Heart left ventricle (tissue), 16 donors: ENCODE measurements at regions not wholly inside any gene's neighbourhood (a gene's known extent, or its start where the extent isn't known, plus 50 kb on each side); places are given as distances from the start of the nearest gene placed in this dataset.

Experiments
- ATAC-seq, 4 donors: fragments of 200-7000 bp; cut with Tn5 transposase; one replicate each; pipeline ENCODE4 v1.9.1; 2020 to 2022; ENCODE audit warnings: moderate library complexity in 4 of 4, mild to moderate bottlenecking in 3 of 4, moderate number of reproducible peaks in 1 of 4
- DNase-seq, 5 donors: peaks; one replicate each; pipeline ENCODE4 v3.0.0-alpha.2; 2020
- H3K27ac ChIP-seq, 12 donors: fragments of 200-600 bp; sonication (generic) in 4 of 12; one replicate each; pipeline versions ENCODE4 v1.5.0 to v1.8.0; 2016 to 2022; ENCODE audit warnings: mild to moderate bottlenecking in 2 of 12
- H3K27me3 ChIP-seq, 9 donors: fragments of 200-600 bp; sonication (generic) in 2 of 9; one replicate each; pipeline versions ENCODE4 v1.5.1 to v1.8.0; 2016 to 2022; ENCODE audit warnings: mild to moderate bottlenecking in 3 of 9
- H3K36me3 ChIP-seq, 9 donors: fragments of 200-600 bp; sonication (generic) in 2 of 9; one replicate each; pipeline versions ENCODE4 v1.5.0 to v1.8.0; 2018 to 2022; ENCODE audit warnings: mild to moderate bottlenecking in 2 of 9
- H3K4me1 ChIP-seq, 12 donors: fragments of 200-600 bp; sonication (generic) in 4 of 12; one replicate each; pipeline versions ENCODE4 v1.5.0 to v1.8.0; 2016 to 2022; ENCODE audit warnings: mild to moderate bottlenecking in 3 of 12
- H3K4me3 ChIP-seq, 12 donors: fragments of 200-600 bp; sonication (generic) in 4 of 12; one replicate each; pipeline versions ENCODE4 v1.5.0 to v1.8.0; 2017 to 2022; ENCODE audit warnings: mild to moderate bottlenecking in 9 of 12, moderate library complexity in 4 of 12
- H3K9me3 ChIP-seq, 12 donors: fragments of 200-600 bp; sonication (generic) in 4 of 12; one replicate each; pipeline versions ENCODE4 v1.5.0 to v1.8.0; 2016 to 2022; ENCODE audit warnings: mild to moderate bottlenecking in 1 of 12
- POLR2A ChIP-seq, 2 donors: fragments of 450-650 bp; IDR thresholded peaks; one replicate each; pipeline ENCODE4 v1.6.1; 2017; ENCODE audit warnings: antibody characterized with exemption in 2 of 2, mild to moderate bottlenecking in 2 of 2, moderate library complexity in 2 of 2
- WGBS, 4 donors: extraction: QIAGEN DNeasy Blood & Tissue Kit in 2 of 4; methylation state at CpG; one replicate each; pipeline versions ENCODE4 v1.1.5 to v1.1.7; 2013 to 2018; 5-methylcytosine and 5-hydroxymethylcytosine counted together
- intact Hi-C, 10 donors: fragments of 100-400 bp; cut with DNase I; formaldehyde crosslinking; loops; one replicate each; pipeline versions ENCODE4 v1.11.1 to v1.14.2; 2022
- TF ChIP-seq, protein P1 (sequence below), 12 donors: fragments of 200-600 bp; sonication (generic) in 4 of 12; IDR thresholded peaks; one replicate each; pipeline versions ENCODE4 v1.5.0 to v1.8.0; 2018 to 2022; ENCODE audit warnings: antibody characterized with exemption in 12 of 12, mild to moderate bottlenecking in 5 of 12
- donor health status: ischemic (EF 13 %, LVEDD 7.1; RV severe dilation, severe dysfunction).
- donor health status: healthy with polysubstance abuse.
- donor health status: DM: no; HTN: yes; CAD: no.
- donor health status: DM: no; HTN: no; CAD: no.
- donor health status: ischemic (EF 25% LVEDD 6.9; RV normal size, moderate dysfunction).
- donor health status: ischemic (EF 25% LVEDD 5.7; RV mildly dilated, moderate dysfunction).
- donor health status: healthy.
- donor health status: DM: yes; HTN: yes; CAD: no.
- donor health status: ischemic (EF 35%, LVEDD 5.7; RV mildly dilated, moderate dysfunction).
- donor health status: nonischemic (EF 11% LVEDD 7.7; RV severe dilation, severe dysfunction).
- donor health status: DM: yes; HTN: yes; CAD: no.
- donor health status: PGD.
- donor health status: ischemic (EF 29% LVEDD 5.4; RV normal size, mild dysfunction).
- donor health status: nonischemic (EF 23%, LVEDD 6.1; RV moderate dilation, normal function).

DNA sequence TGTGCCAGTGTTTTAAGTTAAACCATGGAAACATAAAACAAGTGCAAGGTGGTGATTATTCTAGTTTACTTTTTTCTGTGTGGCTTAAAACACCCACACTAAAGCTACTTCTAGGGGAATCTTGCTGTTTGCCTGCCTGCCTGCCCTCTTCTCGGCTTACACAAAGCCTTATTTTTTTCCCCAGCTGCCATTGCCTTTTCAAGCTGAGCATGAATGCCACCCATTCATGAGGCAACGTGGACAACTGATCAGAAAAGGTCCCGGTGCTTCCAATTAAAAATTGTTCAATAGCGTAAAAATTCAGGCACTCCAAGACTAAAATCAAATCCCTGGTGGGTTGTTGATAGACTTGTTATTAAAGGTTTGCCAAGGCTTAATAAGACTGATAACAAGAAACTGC is 401.4 kb downstream of the TMEM161B start:
- Histone ChIP-seq H3K27me3 (no peaks in the 10 kb centered on the region), H3K27ac (no peak overlapping the region), H3K36me3 (no peaks in the 10 kb centered on the region), H3K9me3 (no peaks in the 10 kb centered on the region), H3K4me1 (no peaks in the 10 kb centered on the region), H3K4me3 (no peak overlapping the region)
- no peak for TF ChIP-seq POLR2A (IDR thresholded peaks at IDR 0.05)
- TF ChIP-seq, protein P1, sequence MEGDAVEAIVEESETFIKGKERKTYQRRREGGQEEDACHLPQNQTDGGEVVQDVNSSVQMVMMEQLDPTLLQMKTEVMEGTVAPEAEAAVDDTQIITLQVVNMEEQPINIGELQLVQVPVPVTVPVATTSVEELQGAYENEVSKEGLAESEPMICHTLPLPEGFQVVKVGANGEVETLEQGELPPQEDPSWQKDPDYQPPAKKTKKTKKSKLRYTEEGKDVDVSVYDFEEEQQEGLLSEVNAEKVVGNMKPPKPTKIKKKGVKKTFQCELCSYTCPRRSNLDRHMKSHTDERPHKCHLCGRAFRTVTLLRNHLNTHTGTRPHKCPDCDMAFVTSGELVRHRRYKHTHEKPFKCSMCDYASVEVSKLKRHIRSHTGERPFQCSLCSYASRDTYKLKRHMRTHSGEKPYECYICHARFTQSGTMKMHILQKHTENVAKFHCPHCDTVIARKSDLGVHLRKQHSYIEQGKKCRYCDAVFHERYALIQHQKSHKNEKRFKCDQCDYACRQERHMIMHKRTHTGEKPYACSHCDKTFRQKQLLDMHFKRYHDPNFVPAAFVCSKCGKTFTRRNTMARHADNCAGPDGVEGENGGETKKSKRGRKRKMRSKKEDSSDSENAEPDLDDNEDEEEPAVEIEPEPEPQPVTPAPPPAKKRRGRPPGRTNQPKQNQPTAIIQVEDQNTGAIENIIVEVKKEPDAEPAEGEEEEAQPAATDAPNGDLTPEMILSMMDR (IDR thresholded peaks at IDR 0.05) = no peak
- 60 to 70% (median 63%) methylated on average over 4 of the region's 4 CpGs for WGBS, 4 donors
- ATAC-seq (no peak), DNase-seq (no peak)
- intact Hi-C loops = no loop called here

DNA sequence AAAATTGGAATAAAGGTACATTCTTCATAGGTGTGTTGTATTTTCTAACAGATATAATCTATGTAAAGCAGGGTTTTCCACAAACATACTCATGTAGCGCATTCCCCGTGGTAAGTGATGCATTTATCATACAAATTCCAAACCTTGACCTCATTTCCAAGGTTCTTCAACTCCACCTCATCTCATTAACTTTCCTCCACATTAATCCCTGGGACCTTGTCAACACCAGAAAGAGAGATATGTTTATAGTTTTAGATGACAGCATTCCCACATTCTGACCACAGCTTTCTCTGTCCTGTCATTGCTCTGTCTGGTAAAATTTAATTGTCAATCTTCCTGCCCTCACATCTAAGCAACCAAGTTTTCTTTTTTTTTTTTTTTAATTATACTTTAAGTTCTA is 415.1 kb downstream of the TMEM161B start:
- Histone ChIP-seq H3K4me3 (no peak overlapping the region), H3K27ac (no peak overlapping the region), H3K4me1 (no peaks in the 10 kb centered on the region), H3K9me3 (peaks cover 0 to under 1% (median 0%) of the 10 kb centered on the region in 12 donors), H3K36me3 (no peaks in the 10 kb centered on the region), H3K27me3 (no peaks in the 10 kb centered on the region)
- 67 to 79% (median 74%) methylated on average over 2 of the region's 2 CpGs for WGBS, 4 donors
- TF ChIP-seq POLR2A (IDR thresholded peaks at IDR 0.05) = no peak
- intact Hi-C loops = no loop called here
- DNase-seq = no peak
- no peak for ATAC-seq

DNA sequence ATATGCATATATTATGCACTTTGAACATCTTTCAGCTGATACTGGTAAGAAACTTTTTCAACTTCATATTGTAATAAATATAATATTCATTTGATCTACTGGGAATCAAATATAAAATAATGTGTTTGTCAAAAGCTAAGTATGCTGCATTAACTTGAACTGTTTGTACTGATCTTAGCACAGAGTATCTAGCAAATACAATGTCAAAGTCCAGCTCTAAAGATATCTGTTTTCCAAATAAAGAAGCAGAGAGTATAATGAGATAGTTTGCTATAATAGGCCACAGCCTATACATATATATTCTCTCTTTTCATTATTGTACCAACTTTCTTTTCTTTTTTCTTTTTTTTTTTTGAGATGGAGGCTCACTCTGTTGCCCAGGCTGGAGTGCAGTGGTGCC is 417.0 kb downstream of the TMEM161B start:
- Histone ChIP-seq H3K27ac (no peak overlapping the region), H3K36me3 (no peaks in the 10 kb centered on the region), H3K4me1 (no peaks in the 10 kb centered on the region), H3K27me3 (no peaks in the 10 kb centered on the region), H3K9me3 (no peaks in the 10 kb centered on the region), H3K4me3 (no peak overlapping the region)
- DNase-seq = no peak
- intact Hi-C loops = no loop called here
- ATAC-seq = no peak
- TF ChIP-seq, protein P1 (IDR thresholded peaks at IDR 0.05) = no peak
- no peak for TF ChIP-seq POLR2A (IDR thresholded peaks at IDR 0.05)

DNA sequence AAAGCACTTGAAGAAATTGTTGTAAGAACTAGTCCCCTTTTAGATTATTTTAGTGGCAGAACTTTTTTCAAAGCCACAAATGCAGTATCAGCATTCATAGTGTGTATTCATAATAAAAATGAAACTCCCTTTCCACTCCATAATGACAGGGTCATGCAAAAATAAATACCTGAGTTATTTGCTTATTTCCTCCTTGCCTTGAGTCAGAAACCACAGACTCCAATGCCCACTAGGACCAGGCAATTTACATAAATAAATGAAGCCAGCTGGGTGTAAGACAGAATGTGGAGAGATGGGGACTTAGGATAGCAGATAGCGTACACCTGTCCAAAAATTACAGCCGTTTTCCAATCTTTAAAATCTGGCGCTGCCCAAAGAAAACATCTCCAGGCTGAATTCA is 417.8 kb downstream of the TMEM161B start:
- DNase-seq (no peak), ATAC-seq (no peak)
- Histone ChIP-seq H3K9me3 (no peaks in the 10 kb centered on the region), H3K4me3 (no peak overlapping the region), H3K36me3 (no peaks in the 10 kb centered on the region), H3K4me1 (no peaks in the 10 kb centered on the region), H3K27me3 (no peaks in the 10 kb centered on the region), H3K27ac (no peak overlapping the region)
- TF ChIP-seq POLR2A (IDR thresholded peaks at IDR 0.05) = no peak
- TF ChIP-seq, protein P1 (IDR thresholded peaks at IDR 0.05) = no peak
- 75 to 87% (median 84%) methylated on average over 3 of the region's 3 CpGs for WGBS, 4 donors
- intact Hi-C loops = no loop called here

DNA sequence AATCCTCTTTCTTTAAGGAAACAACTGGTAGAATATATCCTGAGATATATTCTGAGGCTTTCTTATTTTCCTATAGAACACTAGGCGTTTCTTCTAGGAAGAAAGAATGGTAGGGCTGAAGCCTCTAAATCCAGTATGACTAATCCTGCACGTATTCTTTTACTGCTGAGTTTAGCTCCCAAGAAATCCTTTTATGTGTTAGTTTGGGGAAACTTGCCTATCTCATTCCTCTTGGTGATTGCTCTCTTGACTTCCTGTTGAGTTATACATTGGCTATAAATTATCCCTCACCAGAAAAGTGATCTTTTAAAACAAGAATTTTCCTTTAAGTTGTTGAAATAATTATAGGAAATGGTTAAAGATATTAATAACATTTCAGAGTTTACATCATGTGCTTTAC is 422.9 kb downstream of the TMEM161B start:
- ATAC-seq = no peak
- no peak for DNase-seq
- H3K27ac ChIP-seq = no peak overlapping the region
- no peak for TF ChIP-seq POLR2A (IDR thresholded peaks at IDR 0.05)
- TF ChIP-seq, protein P1 (IDR thresholded peaks at IDR 0.05) = no peak
- no peaks in the 10 kb centered on the region for H3K27me3 ChIP-seq
- intact Hi-C loops = no loop called here
- no peaks in the 10 kb centered on the region for H3K36me3 ChIP-seq
- no peaks in the 10 kb centered on the region for H3K4me1 ChIP-seq
- H3K9me3 ChIP-seq = no peaks in the 10 kb centered on the region
- 39 to 56% (median 42%) methylated on average over 2 of the region's 2 CpGs for WGBS, 4 donors
- no peak overlapping the region for H3K4me3 ChIP-seq
